ENCODE measurements at regions not wholly inside any gene's neighbourhood (a gene's known extent, or its start where the extent isn't known, plus 50 kb on each side); places are given as distances from the start of the nearest gene placed in this dataset.
"Not testable (repeated sequence)": the region's sequence is repeated elsewhere in the genome, so short reads cannot be mapped to it uniquely, and the experiment has no call there.

GRCh38 chr1:113303267-113303666, 87.0 kb upstream of the MAGI3 start:
- no peak for DNase-seq (ENCODE audit: low spot score)

- DNase-seq (ENCODE audit: low spot score) = not testable (repeated sequence)
Observed at GRCh38 chr1:113305029-113305428, 85.3 kb upstream of the MAGI3 start.

GRCh38 chr1:113307771-113308445, 82.4 kb upstream of the MAGI3 start:
- no peak for DNase-seq (ENCODE audit: low spot score)

GRCh38 chr1:113312651-113313050, 77.7 kb upstream of the MAGI3 start:
- not testable (repeated sequence) for DNase-seq (ENCODE audit: low spot score)

GRCh38 chr1:113314600-113314999, 75.7 kb upstream of the MAGI3 start:
- no peak for DNase-seq (ENCODE audit: low spot score)

GRCh38 chr1:113320272-113320671, 70.0 kb upstream of the MAGI3 start:
- no peak for DNase-seq (ENCODE audit: low spot score)

- no peak for DNase-seq (ENCODE audit: low spot score)
Observed at GRCh38 chr1:113320972-113321680, 69.2 kb upstream of the MAGI3 start.

- no peak for DNase-seq (ENCODE audit: low spot score)
Observed at GRCh38 chr1:113321771-113322387, 68.4 kb upstream of the MAGI3 start.

GRCh38 chr1:113322439-113322838, 67.9 kb upstream of the MAGI3 start:
- no peak for DNase-seq (ENCODE audit: low spot score)

GRCh38 chr1:113325022-113325421, 65.3 kb upstream of the MAGI3 start:
- no peak for DNase-seq (ENCODE audit: low spot score)

- DNase-seq (ENCODE audit: low spot score) = no peak
Observed at GRCh38 chr1:113326976-113327375, 63.3 kb upstream of the MAGI3 start.

GRCh38 chr1:113333056-113333455, 57.3 kb upstream of the MAGI3 start:
- no peak for DNase-seq (ENCODE audit: low spot score)

- no peak for DNase-seq (ENCODE audit: low spot score)
Observed at GRCh38 chr1:113340038-113340437, 50.3 kb upstream of the MAGI3 start.
